SK-N-MC (cell line): ENCODE measurements at regions not wholly inside any gene's neighbourhood (a gene's known extent, or its start where the extent isn't known, plus 50 kb on each side); places are given as distances from the start of the nearest gene placed in this dataset.

Experiments used
- DNase-seq: peaks from one replicate; pipeline ENCODE4 v3.0.0-alpha.2; 2011; ENCODE audit warnings: low read depth, low spot score
- H3K27ac ChIP-seq: fragments of 200-600 bp; sonication (generic); 2 replicates; pipeline ENCODE4 v1.5.1; 2016; ENCODE audit warnings: mixed run types
- H3K36me3 ChIP-seq: fragments of 200-600 bp; sonication (generic); 2 replicates; pipeline ENCODE4 v1.6.1; 2017; ENCODE audit warnings: antibody characterized with exemption, low read length, mixed read lengths; ENCODE audit not compliant: insufficient read depth
- H3K4me3 ChIP-seq: fragments of 200-600 bp; sonication (generic); 2 replicates; pipeline ENCODE4 v1.5.1; 2016
- H3K9ac ChIP-seq: fragments of 200-600 bp; sonication (generic); 2 replicates; pipeline ENCODE4 v1.8.0; 2017; ENCODE audit warnings: mixed run types, mixed read lengths; ENCODE audit not compliant: insufficient read length
- H3K9me3 ChIP-seq: fragments of 200-600 bp; sonication (generic); 2 replicates; pipeline ENCODE4 v1.6.1; 2017; ENCODE audit warnings: low read depth, mild to moderate bottlenecking, antibody characterized with exemption, low read length, moderate library complexity, mixed read lengths
- EZH2 ChIP-seq: fragments of 200-600 bp; sonication (generic); IDR thresholded peaks from one replicate; pipeline ENCODE4 v1.6.1; 2017; ENCODE audit warnings: antibody characterized with exemption
- FOXP2 ChIP-seq: optimal IDR thresholded peaks from 2 replicates; pipeline ENCODE3; 2011; ENCODE audit warnings: mild to moderate bottlenecking, moderate library complexity; ENCODE audit not compliant: insufficient read depth; ENCODE audit errors: extremely low read length, control extremely low read depth
- POLR2AphosphoS5 ChIP-seq: IDR thresholded peaks from 2 replicates; pipeline ENCODE4 v1.6.1; 2012; ENCODE audit warnings: mild to moderate bottlenecking, low read depth, low read length, borderline replicate concordance

DNA sequence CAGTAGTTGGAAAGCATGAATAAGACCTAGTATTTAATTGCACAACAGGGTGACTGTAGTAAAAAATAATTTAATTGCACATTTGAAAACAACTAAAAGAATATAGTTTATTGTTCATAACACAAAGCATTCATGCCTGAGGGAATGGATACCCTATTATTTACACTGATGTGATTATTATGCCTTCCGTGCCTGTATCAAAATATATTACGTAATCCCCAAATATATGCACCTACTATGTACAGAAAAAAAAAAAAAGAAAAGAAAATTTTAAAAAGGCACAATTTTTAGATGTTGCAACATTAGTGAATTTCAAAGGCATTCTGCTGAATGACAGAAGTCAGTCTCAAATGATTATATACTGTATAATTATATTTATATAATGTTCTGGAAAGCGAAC, 647.2 kb upstream of the BCHE start:
- TF ChIP-seq FOXP2 (no peak), POLR2AphosphoS5 (no peak), EZH2 (no peak)
- no peak for DNase-seq
- H3K27ac ChIP-seq = no peak overlapping the region

GRCh38 chr3:166481340-166481739, 644.1 kb upstream of the BCHE start:
- H3K9me3 ChIP-seq = no peaks in the 10 kb centered on the region; the same call in 1 of the 2 replicates
- H3K36me3 ChIP-seq = no peaks in the 10 kb centered on the region
- H3K9ac ChIP-seq = no peak overlapping the region
- TF ChIP-seq EZH2 = no peak
- TF ChIP-seq POLR2AphosphoS5 = no peak
- TF ChIP-seq FOXP2 = no peak
- DNase-seq = no peak
- no peak overlapping the region for H3K27ac ChIP-seq
- H3K4me3 ChIP-seq = no peak overlapping the region

More for the DNA sequence above, 647.2 kb upstream of the BCHE start:
- H3K36me3 ChIP-seq = no peaks in the 10 kb centered on the region
- no peaks in the 10 kb centered on the region; the same call in 1 of the 2 replicates for H3K9me3 ChIP-seq
- H3K9ac ChIP-seq = no peak overlapping the region
- H3K4me3 ChIP-seq = no peak overlapping the region

DNA sequence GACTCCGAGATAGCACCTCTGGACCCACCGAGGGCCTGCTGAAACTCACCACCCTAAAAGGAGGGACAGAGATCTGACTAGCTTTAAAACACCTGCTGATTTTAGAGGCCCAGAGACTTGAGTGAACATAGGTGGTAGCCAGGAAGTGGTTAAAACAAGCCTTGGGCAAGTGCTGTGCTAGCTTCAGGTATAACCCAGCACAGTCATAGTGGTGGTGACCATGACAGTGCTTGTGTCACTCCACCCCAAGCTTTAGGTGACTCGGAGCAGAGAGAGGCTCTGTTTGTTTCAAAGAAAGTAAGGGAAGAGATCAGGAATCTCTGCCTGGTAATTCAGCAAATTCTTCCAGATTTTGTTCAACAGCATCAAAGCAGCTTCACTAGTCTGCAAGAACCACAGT, 641.1 kb upstream of the BCHE start:
- DNase-seq = no peak
- Histone ChIP-seq H3K9me3 (no peaks in the 10 kb centered on the region; the same call in 1 of the 2 replicates), H3K4me3 (no peak overlapping the region), H3K9ac (no peak overlapping the region), H3K27ac (no peak overlapping the region), H3K36me3 (no peaks in the 10 kb centered on the region)
- no peak for TF ChIP-seq FOXP2
- TF ChIP-seq EZH2 = no peak
- TF ChIP-seq POLR2AphosphoS5 = no peak

DNA sequence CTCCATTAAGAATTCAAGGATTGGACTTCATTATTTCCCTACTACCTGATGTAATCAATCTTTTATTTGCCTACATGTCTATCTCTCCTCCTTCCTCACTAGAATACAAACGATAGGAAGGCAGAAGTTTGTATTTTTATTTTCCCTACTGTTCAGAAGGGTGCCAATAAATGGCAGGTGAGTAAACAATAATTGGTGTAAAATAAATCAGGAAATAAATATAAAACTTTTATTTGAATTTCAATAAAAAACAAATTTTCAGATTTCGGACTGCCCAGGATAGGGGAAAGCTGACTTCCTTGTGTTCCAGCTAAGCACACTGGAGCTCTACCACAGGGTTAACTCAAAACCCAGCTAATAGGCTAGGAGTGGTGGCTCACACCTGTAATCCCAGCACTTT, 636.3 kb upstream of the BCHE start:
- Histone ChIP-seq H3K27ac (no peak overlapping the region), H3K9ac (no peak overlapping the region), H3K4me3 (no peak overlapping the region), H3K36me3 (no peaks in the 10 kb centered on the region), H3K9me3 (no peaks in the 10 kb centered on the region)
- DNase-seq = no peak
- no peak for TF ChIP-seq POLR2AphosphoS5
- no peak for TF ChIP-seq EZH2
- no peak for TF ChIP-seq FOXP2

DNA sequence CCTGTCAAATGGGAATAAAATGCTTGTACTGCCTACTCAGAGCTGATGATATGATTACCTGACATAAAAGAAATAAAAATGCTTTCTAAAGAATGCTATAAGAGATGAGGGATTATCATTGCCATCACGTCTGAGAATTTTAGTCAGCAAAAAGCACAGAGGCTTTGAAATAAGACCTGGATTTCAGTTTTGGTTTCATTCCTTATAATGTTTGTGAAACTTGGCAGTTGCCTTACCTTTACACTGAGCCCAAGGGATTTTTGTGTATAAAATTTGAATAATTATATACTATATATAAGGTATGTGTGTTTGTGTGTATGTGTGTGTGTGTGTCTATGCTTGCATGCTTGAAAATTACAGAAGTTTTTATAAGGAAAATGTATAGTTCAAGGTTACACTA, 634.8 kb upstream of the BCHE start:
- H3K9me3 ChIP-seq = no peaks in the 10 kb centered on the region
- H3K9ac ChIP-seq = no peak overlapping the region
- no peak overlapping the region for H3K4me3 ChIP-seq
- no peak for TF ChIP-seq POLR2AphosphoS5
- no peak for TF ChIP-seq EZH2
- no peak for TF ChIP-seq FOXP2
- no peak for DNase-seq
- no peaks in the 10 kb centered on the region for H3K36me3 ChIP-seq
- H3K27ac ChIP-seq = no peak overlapping the region

DNA sequence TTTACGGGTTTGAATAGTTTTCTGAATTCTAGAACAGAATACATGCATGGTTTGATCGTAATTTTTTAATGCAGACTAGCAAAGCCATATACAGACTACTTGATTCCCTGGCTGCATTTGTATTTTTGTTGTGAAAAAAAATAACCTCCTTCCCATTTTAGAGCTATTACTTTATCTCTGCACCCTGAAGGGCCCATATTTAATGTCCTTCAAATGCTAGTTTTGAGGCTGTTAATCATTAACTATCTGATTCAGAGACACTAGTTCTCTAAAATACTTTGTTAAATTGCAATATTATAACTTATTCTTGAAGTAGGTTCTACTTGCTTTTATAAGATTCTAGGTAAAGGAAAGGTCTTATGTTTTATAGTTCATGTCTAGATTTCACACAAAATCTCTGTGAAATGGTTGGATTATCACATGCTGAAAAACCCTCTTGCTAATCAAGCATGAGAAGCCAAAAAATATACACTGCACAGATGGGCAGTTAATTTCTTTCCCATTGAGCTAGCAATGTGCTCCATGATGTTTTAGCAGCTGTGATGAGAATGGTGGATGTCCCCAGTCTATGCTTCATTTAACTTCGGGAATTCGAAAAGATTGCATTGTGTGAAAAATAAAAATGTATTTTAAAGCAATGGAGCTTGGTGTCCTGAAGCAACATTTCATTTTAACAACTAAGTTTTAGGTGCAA, 634.0 kb upstream of the BCHE start:
- Histone ChIP-seq H3K36me3 (no peaks in the 10 kb centered on the region), H3K9me3 (no peaks in the 10 kb centered on the region), H3K27ac (no peak overlapping the region), H3K4me3 (no peak overlapping the region), H3K9ac (no peak overlapping the region)
- DNase-seq = no peak
- TF ChIP-seq EZH2 (no peak), POLR2AphosphoS5 (no peak), FOXP2 (no peak)

- no peak overlapping the region for H3K9ac ChIP-seq
- H3K9me3 ChIP-seq = no peaks in the 10 kb centered on the region
- H3K36me3 ChIP-seq = no peaks in the 10 kb centered on the region
- H3K4me3 ChIP-seq = no peak overlapping the region; the same call in 1 of the 2 replicates
- TF ChIP-seq FOXP2 (no peak), POLR2AphosphoS5 (no peak), EZH2 (no peak)
- DNase-seq = no peak
- 0 out of 2 replicates have a peak overlapping the region, but pooled peaks have one; percentile 3 for H3K27ac ChIP-seq
Measured at GRCh38 chr3:166462891-166463470, 625.8 kb upstream of the BCHE start.

DNA sequence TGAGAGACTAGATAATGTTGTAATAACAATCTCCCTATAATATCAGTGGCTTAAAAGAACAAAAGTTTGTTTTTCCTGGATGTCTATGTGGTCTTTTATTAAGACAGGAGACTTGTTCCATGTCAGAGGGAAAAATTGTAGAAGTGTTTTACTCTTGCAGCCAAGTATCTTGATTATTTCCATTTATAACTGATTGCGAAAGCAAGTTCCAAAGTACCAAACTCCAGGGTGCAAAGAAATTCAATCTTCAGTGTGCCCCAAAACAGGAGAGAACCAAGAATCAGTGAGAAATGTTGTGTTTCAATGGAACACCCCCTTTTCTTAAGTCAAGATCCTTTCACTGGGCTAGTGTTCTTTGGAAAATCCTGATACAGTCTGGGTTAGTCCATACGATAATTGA, 624.4 kb upstream of the BCHE start:
- no peak overlapping the region for H3K4me3 ChIP-seq
- H3K36me3 ChIP-seq = no peaks in the 10 kb centered on the region
- H3K27ac ChIP-seq = no peak overlapping the region
- no peak for TF ChIP-seq EZH2
- no peak for TF ChIP-seq FOXP2
- no peaks in the 10 kb centered on the region for H3K9me3 ChIP-seq
- no peak overlapping the region for H3K9ac ChIP-seq
- no peak for DNase-seq
